ENCODE measurements at regions not wholly inside any gene's neighbourhood (a gene's known extent, or its start where the extent isn't known, plus 50 kb on each side); places are given as distances from the start of the nearest gene placed in this dataset.

GRCh38 chr2:220556658-220557057 is 929.2 kb downstream of the SLC4A3 start (continued):
- TF ChIP-seq LCOR (CRISPR knock-in tag; IDR thresholded peaks at IDR 0.05), result no peak
- no peak for TF ChIP-seq BRD9 (IDR thresholded peaks at IDR 0.05; ENCODE audit: low read depth, partially characterized antibody)
- TF ChIP-seq CSDE1 (IDR thresholded peaks at IDR 0.05), result no peak
- no peak for TF ChIP-seq EWSR1 (IDR thresholded peaks at IDR 0.05; ENCODE audit: borderline replicate concordance, low read depth, partially characterized antibody)
- TF ChIP-seq RHOXF2B (CRISPR knock-in tag; conservative IDR thresholded peaks at IDR 0.05), result no peak

DNA sequence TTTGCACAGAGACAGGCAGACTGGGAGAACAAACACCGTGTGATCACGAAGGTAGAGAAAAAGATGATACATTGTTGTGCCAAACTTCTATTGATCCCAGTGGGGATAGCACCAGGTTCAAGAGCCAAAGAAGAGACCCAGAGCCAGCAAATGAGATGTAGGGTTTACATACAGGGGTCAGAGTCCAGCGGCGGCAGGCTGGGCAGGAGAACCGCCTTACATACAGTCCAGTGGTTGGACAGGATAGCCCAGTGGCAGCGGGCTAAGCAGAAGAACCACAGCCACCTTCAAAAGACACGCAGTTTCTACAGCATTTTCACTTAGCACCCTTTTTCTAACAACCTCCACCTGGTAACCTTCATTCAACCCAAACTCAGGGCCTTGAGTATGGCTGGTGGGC is 932.8 kb downstream of the SLC4A3 start:
- BruUV-seq (replicated peaks), result no TSS peak
- Histone ChIP-seq H2AFZ (ENCODE audit: low read depth, low read length) (no peak overlapping the region), H3K36me3 (ENCODE audit: control insufficient read depth, insufficient read depth, low read length) (no peaks in the 10 kb centered on the region), H3K9ac (ENCODE audit: insufficient read depth in 1 of 2, low read depth in 2 of 2, low read length in 2 of 2) (no peak overlapping the region), H3K9me1 (ENCODE audit: control insufficient read depth, insufficient read depth, low read length) (no peaks in the 10 kb centered on the region), H3K27me3 (ENCODE audit: control insufficient read depth in 2 of 2, insufficient read depth in 2 of 2, low read length in 2 of 2) (no peaks in the 10 kb centered on the region), H3K9me3 (replicated peaks; ENCODE audit: control insufficient read depth, insufficient read depth, low read depth, low read length) (no peaks in the 10 kb centered on the region), H3K4me1 (replicated peaks in 1 of 2; ENCODE audit: control insufficient read depth in 2 of 2, insufficient read depth in 2 of 2, low read length in 2 of 2) (no peaks in the 10 kb centered on the region), H3K4me2 (ENCODE audit: insufficient read depth, low read length) (no peak overlapping the region), H3K79me2 (ENCODE audit: control insufficient read depth, insufficient read depth, low read length) (no peaks in the 10 kb centered on the region), H4K20me1 (replicated peaks; ENCODE audit: control insufficient read depth, insufficient read depth, low read length) (no peaks in the 10 kb centered on the region), H3K27ac (ENCODE audit: extremely low read depth, low read depth, low read length) (no peak overlapping the region), H3K4me3 (no peak overlapping the region)
- CTCF ChIA-PET (ENCODE audit: low intra/inter-chr PET ratio), result no interaction called here
- intact Hi-C loops (cut with micrococcal nuclease) (no loop called here), in situ Hi-C loops (cut with MboI) (no loop called here)
- ATAC-seq (no peak), FAIRE-seq (no peak), DNase-seq (ENCODE audit: extremely low read depth in 1 of 4, low spot score in 3 of 4) (no peak)
- TF ChIP-seq RCOR1 (IDR thresholded peaks at IDR 0.05; ENCODE audit: borderline replicate concordance in 1 of 2, low read depth in 2 of 2, low read length in 2 of 2), result no peak
- no peak for TF ChIP-seq NELFE (IDR thresholded peaks at IDR 0.05; ENCODE audit: insufficient read depth, insufficient read length)
- no peak for TF ChIP-seq HNRNPLL (IDR thresholded peaks at IDR 0.05; ENCODE audit: low read depth, low read length, poor library complexity, severe bottlenecking)
- TF ChIP-seq, protein P1, sequence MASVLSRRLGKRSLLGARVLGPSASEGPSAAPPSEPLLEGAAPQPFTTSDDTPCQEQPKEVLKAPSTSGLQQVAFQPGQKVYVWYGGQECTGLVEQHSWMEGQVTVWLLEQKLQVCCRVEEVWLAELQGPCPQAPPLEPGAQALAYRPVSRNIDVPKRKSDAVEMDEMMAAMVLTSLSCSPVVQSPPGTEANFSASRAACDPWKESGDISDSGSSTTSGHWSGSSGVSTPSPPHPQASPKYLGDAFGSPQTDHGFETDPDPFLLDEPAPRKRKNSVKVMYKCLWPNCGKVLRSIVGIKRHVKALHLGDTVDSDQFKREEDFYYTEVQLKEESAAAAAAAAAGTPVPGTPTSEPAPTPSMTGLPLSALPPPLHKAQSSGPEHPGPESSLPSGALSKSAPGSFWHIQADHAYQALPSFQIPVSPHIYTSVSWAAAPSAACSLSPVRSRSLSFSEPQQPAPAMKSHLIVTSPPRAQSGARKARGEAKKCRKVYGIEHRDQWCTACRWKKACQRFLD (CRISPR knock-in tag; IDR thresholded peaks at IDR 0.05), result no peak
- no peak for TF ChIP-seq PATZ1 (CRISPR knock-in tag; IDR thresholded peaks at IDR 0.05; ENCODE audit: borderline replicate concordance)
- TF ChIP-seq ZNF146 (CRISPR knock-in tag; IDR thresholded peaks at IDR 0.05; ENCODE audit: unreplicated experiment), result no peak
- TF ChIP-seq, protein P2, sequence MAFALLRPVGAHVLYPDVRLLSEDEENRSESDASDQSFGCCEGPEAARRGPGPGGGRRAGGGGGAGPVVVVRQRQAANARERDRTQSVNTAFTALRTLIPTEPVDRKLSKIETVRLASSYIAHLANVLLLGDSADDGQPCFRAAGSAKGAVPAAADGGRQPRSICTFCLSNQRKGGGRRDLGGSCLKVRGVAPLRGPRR (CRISPR knock-in tag; IDR thresholded peaks at IDR 0.05), result no peak
- WGBS (ENCODE audit: insufficient coverage, low coverage, missing lambda C conversion rate), result 0% methylated on average over 7 of the region's 7 CpGs
- POLR2A ChIA-PET, result no interaction called here

All from K562 (cell line).